Activated B cell treated with CpG ODN at 0.5 μM for 24 hours (primary cell): ENCODE measurements at regions not wholly inside any gene's neighbourhood (a gene's known extent, or its start where the extent isn't known, plus 50 kb on each side); places are given as distances from the start of the nearest gene placed in this dataset.

Source experiments
- ATAC-seq: fragments of 200-7000 bp; cut with Tn5 transposase; one replicate; pipeline ENCODE4 v1.10.0; 2021; ENCODE audit warnings: low read depth, mild to moderate bottlenecking, moderate library complexity
- CTCF ChIA-PET: fragments of 350-600 bp; sonication (Branson Sonifier 250); formaldehyde crosslinking; loops from one replicate; lab custom pipeline; 2021; ENCODE audit warnings: antibody characterized with exemption; lab: Charles Lee
- POLR2A ChIA-PET: fragments of 350-600 bp; sonication (Branson Sonifier 250); formaldehyde crosslinking; loops from one replicate; lab custom pipeline; 2021; ENCODE audit warnings: antibody characterized with exemption; lab: Charles Lee
- DNase-seq: peaks from one replicate; pipeline ENCODE4 v3.0.0; 2022
- H3K27ac Mint-ChIP-seq: one replicate; pipeline ENCODE4 v1.8.0; 2020; ENCODE audit warnings: mixed read lengths
- H3K27me3 Mint-ChIP-seq: one replicate; pipeline ENCODE4 v1.8.0; 2021; ENCODE audit warnings: mixed read lengths
- H3K36me3 Mint-ChIP-seq: one replicate; pipeline ENCODE4 v1.8.0; 2021; ENCODE audit warnings: low read depth, mixed read lengths
- H3K4me1 Mint-ChIP-seq: one replicate; pipeline ENCODE4 v1.8.0; 2021; ENCODE audit warnings: mixed read lengths
- H3K4me3 Mint-ChIP-seq: one replicate; pipeline ENCODE4 v1.8.0; 2020; ENCODE audit warnings: mild to moderate bottlenecking, mixed read lengths
- H3K9me3 Mint-ChIP-seq: one replicate; pipeline ENCODE4 v1.8.0; 2020; ENCODE audit warnings: mixed read lengths
- CTCF ChIP-seq: fragments of 200-600 bp; IDR thresholded peaks from one replicate; pipeline ENCODE4 v1.8.0; 2022; ENCODE audit warnings: antibody characterized with exemption, mild to moderate bottlenecking
- intact Hi-C: fragments of 100-400 bp; cut with micrococcal nuclease; formaldehyde crosslinking; loops from one replicate; pipeline ENCODE4 v1.15.1; 2024

- no peaks in the 10 kb centered on the region for H3K27me3 Mint-ChIP-seq
- H3K27ac Mint-ChIP-seq: no peak overlapping the region
- H3K4me3 Mint-ChIP-seq: no peak overlapping the region
- H3K36me3 Mint-ChIP-seq: no peaks in the 10 kb centered on the region
- H3K4me1 Mint-ChIP-seq: no peaks in the 10 kb centered on the region
- no peak for TF ChIP-seq CTCF
- ATAC-seq (no peak), DNase-seq (no peak)
- H3K9me3 Mint-ChIP-seq: peaks cover 4% of the 10 kb centered on the region
- intact Hi-C loops: no loop called here
- CTCF ChIA-PET: no interaction called here
- POLR2A ChIA-PET: no interaction called here
Measured at GRCh38 chr6:76840865-76841264, 622.4 kb downstream of the HTR1B start.

GRCh38 chr6:76840041-76840745, 623.1 kb downstream of the HTR1B start:
- Mint-ChIP-seq H3K27ac (no peak overlapping the region), H3K4me1 (no peaks in the 10 kb centered on the region), H3K27me3 (no peaks in the 10 kb centered on the region), H3K36me3 (no peaks in the 10 kb centered on the region), H3K4me3 (no peak overlapping the region), H3K9me3 (peaks cover 6% of the 10 kb centered on the region)
- no peak for TF ChIP-seq CTCF
- POLR2A ChIA-PET: no interaction called here
- CTCF ChIA-PET: no interaction called here
- DNase-seq: no peak
- intact Hi-C loops: no loop called here
- ATAC-seq: no peak

- no peaks in the 10 kb centered on the region for H3K36me3 Mint-ChIP-seq
- H3K4me3 Mint-ChIP-seq: no peak overlapping the region
- H3K4me1 Mint-ChIP-seq: no peaks in the 10 kb centered on the region
- ChIA-PET CTCF (no interaction called here), POLR2A (no interaction called here)
- H3K27me3 Mint-ChIP-seq: no peaks in the 10 kb centered on the region
- H3K27ac Mint-ChIP-seq: no peak overlapping the region
- intact Hi-C loops: no loop called here
- ATAC-seq (no peak), DNase-seq (no peak)
- peaks cover 6% of the 10 kb centered on the region for H3K9me3 Mint-ChIP-seq
- no peak for TF ChIP-seq CTCF
Measured at GRCh38 chr6:76839505-76839904, 623.8 kb downstream of the HTR1B start.

GRCh38 chr6:76837564-76837963, 625.7 kb downstream of the HTR1B start:
- CTCF ChIA-PET: no interaction called here
- H3K4me3 Mint-ChIP-seq: no peak overlapping the region
- peaks cover 2% of the 10 kb centered on the region for H3K9me3 Mint-ChIP-seq
- H3K27me3 Mint-ChIP-seq: no peaks in the 10 kb centered on the region
- DNase-seq (no peak), ATAC-seq (no peak)
- no peaks in the 10 kb centered on the region for H3K4me1 Mint-ChIP-seq
- intact Hi-C loops: no loop called here
- POLR2A ChIA-PET: no interaction called here
- H3K36me3 Mint-ChIP-seq: no peaks in the 10 kb centered on the region
- no peak overlapping the region for H3K27ac Mint-ChIP-seq
- no peak for TF ChIP-seq CTCF

GRCh38 chr6:76835695-76836094, 627.6 kb downstream of the HTR1B start:
- TF ChIP-seq CTCF: no peak
- intact Hi-C loops: no loop called here
- no peaks in the 10 kb centered on the region for H3K36me3 Mint-ChIP-seq
- CTCF ChIA-PET: no interaction called here
- H3K27ac Mint-ChIP-seq: no peak overlapping the region
- no peaks in the 10 kb centered on the region for H3K27me3 Mint-ChIP-seq
- no peaks in the 10 kb centered on the region for H3K4me1 Mint-ChIP-seq
- POLR2A ChIA-PET: no interaction called here
- peaks cover 2% of the 10 kb centered on the region for H3K9me3 Mint-ChIP-seq
- no peak overlapping the region for H3K4me3 Mint-ChIP-seq
- no peak for ATAC-seq
- no peak for DNase-seq
